GM18511 (cell line): ENCODE measurements at regions not wholly inside any gene's neighbourhood (a gene's known extent, or its start where the extent isn't known, plus 50 kb on each side); places are given as distances from the start of the nearest gene placed in this dataset.
"Not testable (repeated sequence)": the region's sequence is repeated elsewhere in the genome, so short reads cannot be mapped to it uniquely, and the experiment has no call there.

ENCODE experiments used
- ATAC-seq: cut with Tn5 transposase; IDR thresholded peaks from one replicate; pipeline ENCODE4 v1.9.1; 2021; ENCODE audit warnings: mild to moderate bottlenecking, moderate library complexity; ENCODE audit not compliant: unreplicated experiment

DNA sequence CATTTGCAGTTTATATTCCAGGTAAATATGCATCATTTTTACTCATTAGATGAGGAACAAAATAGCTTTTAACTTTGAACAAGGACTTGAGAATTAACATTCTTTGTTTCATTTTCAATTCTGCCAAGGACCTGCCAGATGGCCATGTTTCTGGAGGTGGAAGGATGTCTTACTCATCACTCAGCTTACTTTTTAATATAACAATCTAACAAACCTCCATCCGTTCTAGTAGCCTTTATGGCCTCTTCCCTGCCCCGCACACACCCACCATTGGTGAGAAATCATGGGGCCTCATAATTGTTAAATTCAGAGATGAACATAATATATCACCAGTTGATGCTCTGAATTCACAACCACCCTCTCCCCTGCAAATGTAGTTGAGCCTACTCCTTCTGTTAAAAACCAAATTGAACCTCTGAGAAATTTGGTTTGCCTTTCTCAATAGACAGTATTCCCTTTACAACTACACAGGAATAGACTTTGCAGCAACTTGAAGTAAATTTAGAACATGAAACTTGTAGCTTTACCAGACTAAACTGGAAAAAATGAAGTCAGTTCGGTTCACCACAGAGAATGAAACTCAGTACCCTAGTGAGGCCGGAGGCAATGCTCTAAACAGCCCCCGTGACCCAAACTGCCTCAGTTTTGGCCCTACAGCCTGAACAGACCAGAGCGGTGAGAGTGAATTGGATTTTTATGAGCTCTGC, 50.1 kb upstream of the ACSL4 start:
- peak; percentile 93 for ATAC-seq

GRCh38 chrX:109783701-109784079, 50.6 kb upstream of the ACSL4 start:
- no peak for ATAC-seq

DNA sequence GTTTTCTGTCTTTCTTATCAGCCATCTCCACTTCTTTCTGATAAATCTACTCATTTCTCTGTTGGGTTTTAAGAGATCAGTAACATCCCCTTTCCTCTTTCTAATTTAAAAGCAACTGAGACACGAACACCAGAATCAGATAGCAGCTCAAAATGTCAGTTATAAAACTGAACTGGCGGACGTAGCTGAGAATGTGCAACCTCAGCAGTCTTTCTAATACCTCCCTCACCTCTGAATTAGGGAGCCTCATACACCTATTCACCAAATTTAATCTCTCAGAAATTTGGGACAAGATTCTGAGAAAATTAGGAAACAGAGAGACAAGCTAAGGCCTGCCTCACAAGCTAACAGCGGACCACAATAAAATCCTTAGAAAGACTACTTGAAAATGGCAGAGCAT, 52.0 kb upstream of the ACSL4 start:
- no peak for ATAC-seq

DNA sequence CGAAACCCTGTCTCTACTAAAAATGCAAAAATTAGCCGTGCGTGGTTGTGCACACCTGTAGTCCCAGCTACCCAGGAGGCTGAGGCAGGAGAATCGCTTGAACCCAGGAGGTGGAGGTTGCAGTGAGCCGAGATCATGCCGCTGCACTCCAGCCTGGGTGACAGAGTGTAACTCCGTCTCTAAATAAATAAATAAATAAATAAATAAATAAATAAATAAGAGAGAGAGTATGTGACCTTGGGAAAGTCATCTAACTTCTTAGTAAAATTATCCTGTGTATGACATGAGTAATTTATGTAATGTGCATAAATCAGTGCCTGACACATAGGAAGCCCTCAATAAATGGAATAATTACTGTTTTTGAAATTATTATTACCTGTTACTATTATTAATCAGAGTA, 57.5 kb upstream of the ACSL4 start:
- not testable (repeated sequence) for ATAC-seq

- ATAC-seq, result no peak
These were observed 60.1 kb upstream of the ACSL4 start for GRCh38 chrX:109793191-109793590.

DNA sequence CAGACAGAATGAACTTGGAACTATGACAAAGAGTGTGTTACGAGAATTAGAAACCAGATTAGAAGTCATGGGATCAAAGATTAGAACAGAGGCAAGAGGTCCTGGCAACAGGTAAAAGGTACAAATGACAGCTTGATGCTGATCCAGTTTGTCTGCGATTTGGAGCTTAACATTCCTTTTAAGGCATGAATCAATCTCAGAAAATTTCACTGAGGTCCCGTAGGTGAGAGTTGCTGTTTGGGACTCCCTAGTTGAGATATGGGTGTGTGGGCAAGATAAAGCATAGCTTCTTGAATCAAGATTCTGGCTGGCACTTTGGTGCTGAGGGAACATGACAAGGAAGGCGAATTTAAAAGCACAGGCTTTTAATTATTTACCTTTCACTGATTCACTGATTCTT, 62.6 kb upstream of the ACSL4 start:
- ATAC-seq, result no peak

- ATAC-seq, result no peak
These were observed 64.4 kb upstream of the ACSL4 start for GRCh38 chrX:109797311-109797975.

DNA sequence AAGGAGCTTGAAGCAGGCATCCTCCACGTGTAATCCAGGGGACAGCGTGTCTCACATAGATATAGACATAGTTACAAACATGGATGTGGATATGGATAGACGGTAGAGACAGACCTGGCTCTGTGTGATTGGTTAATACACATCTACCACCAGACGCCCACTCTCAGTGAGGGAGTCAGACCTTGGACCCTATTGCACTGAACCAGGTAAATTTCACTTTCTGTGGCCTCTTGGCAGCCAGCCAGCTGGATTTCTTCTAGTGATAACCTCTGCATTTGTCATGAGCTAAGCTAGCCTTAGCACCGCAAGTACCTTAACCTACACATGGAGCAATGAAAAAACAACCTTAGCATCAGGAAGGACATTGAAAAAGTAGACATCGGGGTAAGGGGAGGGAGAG, 79.2 kb upstream of the ACSL4 start:
- no peak for ATAC-seq

- ATAC-seq, result no peak
These were observed 80.2 kb upstream of the ACSL4 start for GRCh38 chrX:109813236-109813635.

DNA sequence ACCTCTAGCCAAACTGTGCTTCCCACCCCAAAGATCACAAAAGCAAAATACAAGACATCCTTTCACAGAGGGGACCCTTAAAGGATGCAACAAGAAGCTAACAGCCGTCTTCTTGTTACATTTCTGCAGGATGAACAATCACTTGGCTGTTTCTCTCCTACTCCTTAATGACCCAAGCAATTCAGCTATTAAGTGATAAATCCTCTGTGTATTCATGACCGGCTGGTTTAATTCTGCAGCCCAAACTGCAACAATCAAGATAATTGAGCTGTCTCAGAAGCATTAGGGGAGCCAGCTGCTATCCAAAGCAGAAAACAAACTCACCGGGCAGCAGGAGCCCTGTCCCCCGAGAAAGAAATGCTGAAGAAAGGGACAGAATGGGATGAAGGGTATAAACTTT, 85.9 kb upstream of the ACSL4 start:
- ATAC-seq, result no peak

DNA sequence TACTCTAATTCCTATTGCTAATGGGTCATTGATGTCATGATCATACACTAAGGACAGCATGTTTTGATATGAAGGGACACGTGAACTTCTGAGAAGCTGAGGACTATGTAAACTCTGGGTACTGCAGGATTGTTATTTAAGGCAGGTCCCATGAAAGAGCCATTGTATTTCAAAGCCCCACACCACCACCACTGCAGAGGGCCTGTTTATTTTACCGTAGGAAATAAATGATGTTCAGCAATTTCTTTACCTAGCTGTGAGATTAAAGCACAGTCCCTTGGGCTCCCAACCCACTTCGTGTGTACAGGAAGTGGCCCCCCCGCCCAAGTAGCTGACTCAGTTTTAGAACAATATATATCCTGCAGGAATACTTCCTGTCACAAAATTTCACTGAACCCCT, 89.8 kb upstream of the ACSL4 start:
- no peak for ATAC-seq

- ATAC-seq, result no peak
These were observed 94.1 kb upstream of the ACSL4 start for GRCh38 chrX:109826954-109827708.

DNA sequence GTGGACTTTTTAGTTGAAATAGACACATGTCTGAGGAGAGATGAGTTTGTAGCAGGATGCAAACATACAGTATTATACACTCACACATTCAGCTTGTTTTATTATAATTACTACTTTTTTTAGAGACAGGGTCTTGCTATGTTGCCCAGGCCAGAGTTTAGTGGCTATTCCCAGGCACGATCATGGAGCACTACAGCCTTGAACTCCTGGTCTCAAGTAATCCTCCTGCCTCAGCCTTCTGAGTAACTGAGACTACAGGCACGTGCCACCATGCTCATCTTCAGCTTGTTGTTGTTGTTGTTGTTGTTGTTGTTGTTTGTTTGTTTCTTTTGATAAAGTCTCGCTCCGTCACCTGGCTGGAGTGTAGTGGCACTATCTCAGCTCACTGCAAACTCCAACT, 94.7 kb upstream of the ACSL4 start:
- ATAC-seq, result no peak

DNA sequence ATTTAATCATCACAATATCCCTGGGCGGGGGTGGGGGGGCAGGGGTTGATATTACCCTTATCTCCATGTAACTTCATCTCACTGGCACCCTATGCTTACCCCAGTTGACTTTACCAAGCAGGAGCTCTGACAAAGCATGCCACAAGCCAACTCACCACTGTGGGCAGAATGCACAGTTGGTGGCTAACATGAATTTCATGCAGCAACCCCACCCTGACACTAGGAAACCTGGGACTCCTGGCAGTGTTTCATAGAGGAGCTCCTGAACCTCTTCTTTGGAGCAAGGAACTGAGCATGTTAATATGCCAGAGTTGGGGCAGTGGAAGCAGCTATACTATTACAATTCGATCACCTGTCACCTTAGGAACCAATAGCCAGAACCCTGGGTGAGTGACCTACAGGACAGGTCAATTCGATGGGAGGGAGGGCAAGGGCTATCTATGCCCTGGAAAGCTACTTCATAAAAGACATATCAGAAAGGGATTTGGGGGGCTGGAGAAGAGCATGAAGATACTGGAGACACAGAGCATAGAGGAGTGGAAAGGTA, 97.2 kb upstream of the ACSL4 start:
- ATAC-seq, result peak; percentile 4

DNA sequence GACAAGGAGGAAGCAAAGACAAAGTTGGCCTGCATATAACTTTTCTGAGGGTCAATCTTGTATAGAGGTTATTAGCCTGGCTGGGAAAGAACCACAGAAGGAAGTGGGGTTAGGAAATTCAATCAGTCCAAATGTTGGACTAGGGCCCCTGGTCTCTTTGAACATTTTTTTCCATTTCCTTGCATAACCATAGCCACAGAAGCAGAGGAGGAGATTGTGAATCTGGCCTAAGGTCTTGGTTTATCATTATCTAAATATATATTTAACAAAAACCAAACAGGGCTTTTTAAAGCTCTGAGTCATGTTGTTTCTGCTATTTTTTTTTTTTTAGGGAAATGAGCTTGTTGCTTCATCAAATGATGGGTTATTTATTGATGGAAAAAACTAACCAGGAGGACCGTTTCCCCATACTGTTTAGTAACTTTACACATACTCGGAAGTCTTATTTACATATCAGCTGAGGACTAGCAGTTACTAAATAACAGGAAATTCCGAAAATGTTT, 97.7 kb upstream of the ACSL4 start:
- peak; percentile 82 for ATAC-seq

GRCh38 chrX:109831326-109831985, 98.4 kb upstream of the ACSL4 start:
- peak; percentile 44 for ATAC-seq

DNA sequence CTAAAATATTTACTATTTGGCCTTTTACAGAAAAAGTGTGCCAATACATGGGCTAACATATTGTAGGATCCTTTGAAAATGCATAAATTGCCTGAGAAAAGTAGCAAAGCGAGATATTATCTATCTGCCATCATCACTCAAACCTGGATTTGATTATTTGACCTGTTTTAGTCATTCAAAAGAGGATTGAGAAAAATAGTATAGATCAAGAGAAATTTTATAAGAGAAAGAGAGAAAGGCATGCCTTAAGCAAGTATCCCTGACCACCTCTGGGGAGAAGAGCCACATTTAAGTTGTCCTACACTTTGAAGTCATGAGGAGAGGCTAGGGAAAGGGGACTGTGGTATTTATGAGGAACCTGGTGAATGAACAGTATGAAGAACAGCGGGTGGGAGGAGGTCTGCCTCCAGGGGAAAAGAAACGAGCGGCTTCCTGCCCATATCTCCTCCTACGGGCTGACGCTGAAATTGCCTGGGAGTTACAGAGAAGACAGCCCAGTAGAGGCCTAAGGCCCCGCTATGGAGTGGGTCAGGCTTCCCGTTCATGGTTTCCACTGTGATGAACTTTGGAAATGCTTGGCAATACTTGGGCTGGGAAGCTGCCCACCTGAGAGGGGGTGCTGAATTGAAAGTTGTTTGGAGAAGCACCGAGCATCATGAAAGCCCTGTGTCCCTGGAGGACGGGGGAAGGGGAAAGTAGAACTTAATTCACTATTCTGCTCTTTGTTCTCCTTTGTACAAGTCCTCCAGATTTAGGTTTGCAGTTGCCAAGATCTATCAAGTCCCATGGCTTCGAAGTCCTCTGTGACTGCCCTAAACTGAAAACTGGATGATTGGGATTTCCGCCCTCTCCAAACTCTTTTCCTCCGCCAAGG, 106.9 kb upstream of the ACSL4 start:
- peak; percentile 45 for ATAC-seq

DNA sequence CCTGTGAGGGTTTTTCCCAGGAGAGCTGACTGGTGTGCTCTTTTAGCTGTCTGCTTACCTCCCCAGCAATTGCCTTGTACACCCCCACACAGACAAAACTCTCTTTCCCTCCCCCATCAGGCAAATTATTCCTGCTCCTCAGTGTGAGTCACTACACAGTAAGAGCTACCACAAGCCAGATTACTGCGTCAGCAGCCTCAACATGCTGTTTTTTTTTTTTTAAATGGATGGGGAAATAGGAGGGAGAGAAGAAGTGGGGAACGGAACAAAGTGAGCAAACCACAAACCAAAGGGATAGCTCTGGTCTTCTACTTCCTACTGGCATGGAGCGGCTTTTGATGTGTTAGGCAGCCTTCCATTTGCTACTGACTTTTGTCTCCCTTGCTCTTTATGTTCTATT, 107.5 kb upstream of the ACSL4 start:
- no peak for ATAC-seq

DNA sequence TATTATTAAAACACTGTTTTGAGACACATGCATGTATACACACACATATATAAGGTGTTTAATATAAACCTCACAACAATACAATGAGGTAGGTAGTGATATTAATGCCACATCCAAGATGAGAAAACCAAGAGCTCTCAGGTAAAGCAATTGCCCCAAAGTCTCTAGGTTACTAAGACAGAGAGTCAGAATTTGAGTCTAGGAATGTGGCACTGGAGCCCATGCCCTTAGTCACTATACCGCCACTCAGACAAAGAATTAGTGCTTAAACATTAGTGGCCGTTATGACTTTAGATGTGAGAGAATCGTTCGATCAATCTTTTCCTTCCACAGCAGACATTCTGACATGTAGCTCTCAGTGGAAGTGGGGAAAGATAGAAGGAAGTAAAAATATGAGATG, 108.2 kb upstream of the ACSL4 start:
- ATAC-seq, result no peak
